ENCODE measurements at regions not wholly inside any gene's neighbourhood (a gene's known extent, or its start where the extent isn't known, plus 50 kb on each side); places are given as distances from the start of the nearest gene placed in this dataset.

DNA sequence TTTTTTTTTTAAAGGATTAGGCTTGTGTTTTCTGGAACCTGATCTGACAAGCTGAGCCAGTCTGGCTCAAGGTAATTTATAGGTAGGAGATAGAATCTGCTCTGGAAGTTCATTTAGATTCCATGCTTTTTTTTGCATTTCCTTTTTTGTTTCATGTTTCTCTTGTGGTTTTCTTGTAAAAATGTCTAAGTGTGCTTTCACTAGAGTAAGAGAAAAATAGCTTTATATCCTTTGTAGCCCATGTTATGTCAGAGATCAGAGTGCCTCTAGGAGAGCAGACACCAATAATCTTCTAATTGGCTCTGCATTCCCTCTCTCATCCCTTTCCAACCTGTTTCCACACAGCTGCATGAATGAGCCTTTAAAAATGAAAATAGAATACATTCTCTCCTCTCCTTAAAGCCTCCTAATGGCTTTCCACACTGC lies 389.8 kb upstream of the KCNMB2 start:
- Histone ChIP-seq H3K9ac (ENCODE audit: low read length) (no peak overlapping the region), H3K9me3 (ENCODE audit: low read length) (no peaks in the 10 kb centered on the region), H3K36me3 (ENCODE audit: insufficient read depth, low read length) (no peaks in the 10 kb centered on the region), H3K27me3 (ENCODE audit: insufficient read depth, low read depth, low read length) (no peaks in the 10 kb centered on the region), H3K4me3 (ENCODE audit: low read length) (no peak overlapping the region), H3K27ac (ENCODE audit: low read length) (no peak overlapping the region), H2AFZ (ENCODE audit: low read depth, low read length) (no peak overlapping the region), H3K79me2 (replicated peaks; ENCODE audit: insufficient read depth, low read length) (no peaks in the 10 kb centered on the region), H3K4me2 (ENCODE audit: low read length) (no peak overlapping the region), H3F3A (ENCODE audit: insufficient read depth, low read length, poor library complexity, severe bottlenecking) (peaks cover 4% of the 10 kb centered on the region), H4K20me1 (ENCODE audit: insufficient read depth) (no peaks in the 10 kb centered on the region), H3K9me2 (ENCODE audit: insufficient read depth, low read length) (no peaks in the 10 kb centered on the region)
- TF ChIP-seq, protein P1, sequence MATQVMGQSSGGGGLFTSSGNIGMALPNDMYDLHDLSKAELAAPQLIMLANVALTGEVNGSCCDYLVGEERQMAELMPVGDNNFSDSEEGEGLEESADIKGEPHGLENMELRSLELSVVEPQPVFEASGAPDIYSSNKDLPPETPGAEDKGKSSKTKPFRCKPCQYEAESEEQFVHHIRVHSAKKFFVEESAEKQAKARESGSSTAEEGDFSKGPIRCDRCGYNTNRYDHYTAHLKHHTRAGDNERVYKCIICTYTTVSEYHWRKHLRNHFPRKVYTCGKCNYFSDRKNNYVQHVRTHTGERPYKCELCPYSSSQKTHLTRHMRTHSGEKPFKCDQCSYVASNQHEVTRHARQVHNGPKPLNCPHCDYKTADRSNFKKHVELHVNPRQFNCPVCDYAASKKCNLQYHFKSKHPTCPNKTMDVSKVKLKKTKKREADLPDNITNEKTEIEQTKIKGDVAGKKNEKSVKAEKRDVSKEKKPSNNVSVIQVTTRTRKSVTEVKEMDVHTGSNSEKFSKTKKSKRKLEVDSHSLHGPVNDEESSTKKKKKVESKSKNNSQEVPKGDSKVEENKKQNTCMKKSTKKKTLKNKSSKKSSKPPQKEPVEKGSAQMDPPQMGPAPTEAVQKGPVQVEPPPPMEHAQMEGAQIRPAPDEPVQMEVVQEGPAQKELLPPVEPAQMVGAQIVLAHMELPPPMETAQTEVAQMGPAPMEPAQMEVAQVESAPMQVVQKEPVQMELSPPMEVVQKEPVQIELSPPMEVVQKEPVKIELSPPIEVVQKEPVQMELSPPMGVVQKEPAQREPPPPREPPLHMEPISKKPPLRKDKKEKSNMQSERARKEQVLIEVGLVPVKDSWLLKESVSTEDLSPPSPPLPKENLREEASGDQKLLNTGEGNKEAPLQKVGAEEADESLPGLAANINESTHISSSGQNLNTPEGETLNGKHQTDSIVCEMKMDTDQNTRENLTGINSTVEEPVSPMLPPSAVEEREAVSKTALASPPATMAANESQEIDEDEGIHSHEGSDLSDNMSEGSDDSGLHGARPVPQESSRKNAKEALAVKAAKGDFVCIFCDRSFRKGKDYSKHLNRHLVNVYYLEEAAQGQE (IDR thresholded peaks at IDR 0.05; ENCODE audit: borderline replicate concordance), result peak; percentile 51
- no peak for TF ChIP-seq EZH2 (IDR thresholded peaks at IDR 0.05; ENCODE audit: borderline replicate concordance, insufficient read depth, low read length, poor library complexity, severe bottlenecking)

DNA sequence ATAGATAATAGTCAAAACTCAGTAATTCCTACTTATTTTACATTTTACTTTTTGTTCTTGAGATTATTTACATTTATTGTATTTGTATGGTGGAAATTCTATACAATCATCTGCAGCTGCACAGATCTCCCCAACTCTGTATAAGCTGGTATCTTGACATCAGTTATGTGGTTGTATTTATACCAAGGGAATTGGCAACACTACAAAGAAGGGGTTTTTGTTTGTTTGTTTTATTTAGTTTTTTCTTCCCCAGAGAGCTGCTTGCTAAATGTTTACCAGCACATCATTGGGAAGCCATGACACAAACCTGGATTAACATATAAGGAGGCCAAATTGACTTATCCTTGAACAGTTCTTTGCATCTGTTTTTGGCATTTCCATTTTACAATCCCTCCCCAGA lies 389.2 kb upstream of the KCNMB2 start:
- Histone ChIP-seq H3K4me3 (ENCODE audit: low read length) (no peak overlapping the region), H3K79me2 (replicated peaks; ENCODE audit: insufficient read depth, low read length) (no peaks in the 10 kb centered on the region), H2AFZ (ENCODE audit: low read depth, low read length) (no peak overlapping the region), H3K4me2 (ENCODE audit: low read length) (no peak overlapping the region), H3K27me3 (ENCODE audit: insufficient read depth, low read depth, low read length) (no peaks in the 10 kb centered on the region), H3K9ac (ENCODE audit: low read length) (no peak overlapping the region), H3K36me3 (ENCODE audit: insufficient read depth, low read length) (no peaks in the 10 kb centered on the region), H3K9me2 (ENCODE audit: insufficient read depth, low read length) (no peaks in the 10 kb centered on the region), H3K27ac (ENCODE audit: low read length) (no peak overlapping the region), H3F3A (ENCODE audit: insufficient read depth, low read length, poor library complexity, severe bottlenecking) (peaks cover 4% of the 10 kb centered on the region), H3K9me3 (ENCODE audit: low read length) (no peaks in the 10 kb centered on the region), H4K20me1 (ENCODE audit: insufficient read depth) (no peaks in the 10 kb centered on the region)
- TF ChIP-seq, protein P1 (IDR thresholded peaks at IDR 0.05; ENCODE audit: borderline replicate concordance), result no peak
- TF ChIP-seq EP300 (conservative IDR thresholded peaks at IDR 0.05; ENCODE audit: poor library complexity, severe bottlenecking), result no peak
- no peak for TF ChIP-seq MXI1 (conservative IDR thresholded peaks at IDR 0.05; ENCODE audit: poor library complexity, severe bottlenecking)
- no peak for TF ChIP-seq EZH2 (IDR thresholded peaks at IDR 0.05; ENCODE audit: borderline replicate concordance, insufficient read depth, low read length, poor library complexity, severe bottlenecking)
- no peak for TF ChIP-seq POLR2AphosphoS5 (IDR thresholded peaks at IDR 0.05)
- TF ChIP-seq, protein P2, sequence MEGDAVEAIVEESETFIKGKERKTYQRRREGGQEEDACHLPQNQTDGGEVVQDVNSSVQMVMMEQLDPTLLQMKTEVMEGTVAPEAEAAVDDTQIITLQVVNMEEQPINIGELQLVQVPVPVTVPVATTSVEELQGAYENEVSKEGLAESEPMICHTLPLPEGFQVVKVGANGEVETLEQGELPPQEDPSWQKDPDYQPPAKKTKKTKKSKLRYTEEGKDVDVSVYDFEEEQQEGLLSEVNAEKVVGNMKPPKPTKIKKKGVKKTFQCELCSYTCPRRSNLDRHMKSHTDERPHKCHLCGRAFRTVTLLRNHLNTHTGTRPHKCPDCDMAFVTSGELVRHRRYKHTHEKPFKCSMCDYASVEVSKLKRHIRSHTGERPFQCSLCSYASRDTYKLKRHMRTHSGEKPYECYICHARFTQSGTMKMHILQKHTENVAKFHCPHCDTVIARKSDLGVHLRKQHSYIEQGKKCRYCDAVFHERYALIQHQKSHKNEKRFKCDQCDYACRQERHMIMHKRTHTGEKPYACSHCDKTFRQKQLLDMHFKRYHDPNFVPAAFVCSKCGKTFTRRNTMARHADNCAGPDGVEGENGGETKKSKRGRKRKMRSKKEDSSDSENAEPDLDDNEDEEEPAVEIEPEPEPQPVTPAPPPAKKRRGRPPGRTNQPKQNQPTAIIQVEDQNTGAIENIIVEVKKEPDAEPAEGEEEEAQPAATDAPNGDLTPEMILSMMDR (IDR thresholded peaks at IDR 0.05; ENCODE audit: poor library complexity, severe bottlenecking), result no peak
- TF ChIP-seq TAF1 (IDR thresholded peaks at IDR 0.05; ENCODE audit: low read depth), result no peak
- no peak for TF ChIP-seq SMC3 (conservative IDR thresholded peaks at IDR 0.05; ENCODE audit: poor library complexity)
- TF ChIP-seq RAD21 (conservative IDR thresholded peaks at IDR 0.05), result no peak

Data from neural cell (in vitro differentiated cells).